K562 (cell line): ENCODE measurements at regions not wholly inside any gene's neighbourhood (a gene's known extent, or its start where the extent isn't known, plus 50 kb on each side); places are given as distances from the start of the nearest gene placed in this dataset.

Experiments used
- ATAC-seq: fragments of 200-7000 bp; cut with Tn5 transposase; 3 replicates; pipeline ENCODE4 v1.9.1; 2020; ENCODE audit warnings: moderate library complexity
- BruUV-seq: library from RNA; stranded (reverse); fragments of 400-500 nt; replicated peaks from 2 replicates; lab custom pipeline; 2021; lab: Mats Ljungman, UMichigan
- CTCF ChIA-PET: fragments of 300-600 bp; formaldehyde crosslinking; extraction: SDS; loops from one replicate; lab custom pipeline; 2021; ENCODE audit warnings: low intra/inter-chr PET ratio; lab: Yijun Ruan, JAX
- POLR2A ChIA-PET: fragments of 300-600, 350-650 bp; sonication (Branson Sonifier 250); formaldehyde crosslinking; extraction: SDS; loops from one replicate; lab custom pipeline; 2021; ENCODE audit warnings: antibody characterized with exemption, inconsistent platforms; lab: Yijun Ruan, JAX
- DNase-seq, 4 experiments: peaks; one replicate each; pipeline versions ENCODE4 v3.0.0 to v3.0.0-alpha.2; 2011 to 2018; ENCODE audit warnings: low spot score in 3 of 4, mixed read lengths in 3 of 4; ENCODE audit errors: extremely low read depth in 1 of 4
- FAIRE-seq: peaks from 2 replicates; lab custom pipeline; 2011; peaks lifted over from hg19 to GRCh38; lab: Jason Lieb, UNC
- H2AFZ ChIP-seq: 2 replicates; pipeline ENCODE4 v1.6.0; 2011; ENCODE audit warnings: low read depth, low read length, control low read depth, inconsistent platforms
- H3K27ac ChIP-seq: fragments of 200-600 bp; 3 replicates; pipeline ENCODE4 v1.8.0; 2011; ENCODE audit warnings: low read depth, mild to moderate bottlenecking, control low read depth, inconsistent platforms, low read length, moderate library complexity, mixed read lengths; ENCODE audit errors: extremely low read depth
- H3K27me3 ChIP-seq, 2 experiments: fragments of 300-600 bp in 1 of 2; 2 replicates in 1 of 2; 3 replicates in 1 of 2; pipeline versions ENCODE4 v1.6.0 to v1.8.0; 2011; ENCODE audit warnings: inconsistent platforms in 2 of 2, low read length in 2 of 2, mild to moderate bottlenecking in 1 of 2, mixed read lengths in 1 of 2, moderate library complexity in 1 of 2; ENCODE audit not compliant: control insufficient read depth in 2 of 2, insufficient read depth in 2 of 2
- H3K36me3 ChIP-seq: fragments of 300-600 bp; 3 replicates; pipeline ENCODE4 v1.8.0; 2011; ENCODE audit warnings: mild to moderate bottlenecking, low read length, inconsistent platforms; ENCODE audit not compliant: control insufficient read depth, insufficient read depth
- H3K4me1 ChIP-seq, 2 experiments: fragments of 200-600 bp in 1 of 2; replicated peaks in 1 of 2; 2 replicates in 1 of 2; 3 replicates in 1 of 2; pipeline versions ENCODE4 v1.5.1 to v1.8.0; 2011; ENCODE audit warnings: inconsistent platforms in 2 of 2, low read length in 2 of 2, mild to moderate bottlenecking in 1 of 2, mixed read lengths in 1 of 2, moderate library complexity in 1 of 2; ENCODE audit not compliant: control insufficient read depth in 2 of 2, insufficient read depth in 2 of 2
- H3K4me2 ChIP-seq: 2 replicates; pipeline ENCODE4 v1.6.1; 2011; ENCODE audit warnings: low read length, control low read depth, inconsistent platforms, mixed read lengths; ENCODE audit not compliant: insufficient read depth
- H3K4me3 ChIP-seq: fragments of 200-600 bp; sonication (generic), shearing (Covaris generic); 2 replicates; pipeline ENCODE4 v1.5.1; 2016; ENCODE audit warnings: control low read depth, inconsistent platforms
- H3K79me2 ChIP-seq: fragments of 200-600 bp; 3 replicates; pipeline ENCODE4 v1.8.0; 2011; ENCODE audit warnings: low read length, inconsistent platforms; ENCODE audit not compliant: control insufficient read depth, insufficient read depth
- H3K9ac ChIP-seq, 2 experiments: 2 replicates each; pipeline versions ENCODE4 v1.6.0 to v1.6.1; 2011; ENCODE audit warnings: low read depth in 2 of 2, low read length in 2 of 2, control low read depth in 1 of 2, inconsistent platforms in 1 of 2, mild to moderate bottlenecking in 1 of 2, mixed read lengths in 1 of 2; ENCODE audit not compliant: insufficient read depth in 1 of 2
- H3K9me1 ChIP-seq: one replicate; pipeline ENCODE4 v1.6.0; 2011; ENCODE audit warnings: inconsistent platforms, mild to moderate bottlenecking, low read length, moderate library complexity; ENCODE audit not compliant: control insufficient read depth, insufficient read depth
- H3K9me3 ChIP-seq: replicated peaks from 2 replicates; pipeline ENCODE4 v1.5.1; 2011; ENCODE audit warnings: low read depth, low read length, inconsistent platforms; ENCODE audit not compliant: control insufficient read depth, insufficient read depth
- H4K20me1 ChIP-seq: replicated peaks from 2 replicates; pipeline ENCODE4 v1.6.1; 2011; ENCODE audit warnings: low read length, inconsistent platforms, mixed read lengths; ENCODE audit not compliant: control insufficient read depth, insufficient read depth
- CBX8 ChIP-seq: fragments of 200-600 bp; sonication (generic); IDR thresholded peaks from 2 replicates; pipeline ENCODE4 v1.6.1; 2012; ENCODE audit warnings: borderline replicate concordance, mixed run types, low read depth, mild to moderate bottlenecking, moderate library complexity, mixed read lengths, low read length, control low read depth, inconsistent platforms; ENCODE audit not compliant: poor library complexity, severe bottlenecking; ENCODE audit errors: extremely low read depth
- HSF4 ChIP-seq: fragments of 250-450 bp; sonication (Bioruptor Pico); IDR thresholded peaks from 2 replicates; pipeline ENCODE4 v2.1.2; 2022; ENCODE audit warnings: mild to moderate bottlenecking, moderate library complexity, borderline replicate concordance
- LARP7 ChIP-seq: fragments of 450-650 bp; IDR thresholded peaks from 2 replicates; pipeline ENCODE4 v1.6.1; 2016
- MAFG ChIP-seq: fragments of 450-650 bp; conservative IDR thresholded peaks from 2 replicates; pipeline ENCODE4 v1.6.1; 2016; ENCODE audit warnings: missing genetic modification characterization, missing compliant biosample characterization
- NELFE ChIP-seq: IDR thresholded peaks from 2 replicates; pipeline ENCODE4 v1.6.1; 2011; ENCODE audit warnings: mild to moderate bottlenecking; ENCODE audit not compliant: insufficient read depth, insufficient read length
- PRPF4 ChIP-seq: fragments of 200-400 bp; formaldehyde crosslinking; IDR thresholded peaks from one replicate; pipeline ENCODE4 v1.6.1; 2017; ENCODE audit warnings: low read length, low read depth, mild to moderate bottlenecking; ENCODE audit not compliant: insufficient read depth, poor library complexity, severe bottlenecking
- RBM39 ChIP-seq: fragments of 200-400 bp; formaldehyde crosslinking; optimal IDR thresholded peaks from 2 replicates; pipeline ENCODE3; 2018; ENCODE audit warnings: low read depth, low read length
- SAFB ChIP-seq: fragments of 200-400 bp; formaldehyde crosslinking; IDR thresholded peaks from 2 replicates; pipeline ENCODE4 v1.6.1; 2017; ENCODE audit warnings: low read depth, low read length, borderline replicate concordance
- SMARCE1 ChIP-seq: fragments of 450-650 bp; IDR thresholded peaks from 2 replicates; pipeline ENCODE4 v1.7.1; 2016; ENCODE audit warnings: mild to moderate bottlenecking
- TAF15 ChIP-seq: fragments of 200-400 bp; formaldehyde crosslinking; IDR thresholded peaks from 2 replicates; pipeline ENCODE4 v1.6.1; 2017; ENCODE audit warnings: mild to moderate bottlenecking, low read depth, low read length, moderate library complexity
- TCF7L2 ChIP-seq: fragments of 150-350 bp; IDR thresholded peaks from 2 replicates; pipeline ENCODE4 v1.6.1; 2016; ENCODE audit warnings: low read depth, mild to moderate bottlenecking, low read length, moderate library complexity
- TEAD2 ChIP-seq: fragments of 450-650 bp; IDR thresholded peaks from 2 replicates; pipeline ENCODE4 v1.6.1; 2016; ENCODE audit warnings: missing genetic modification characterization, control low read depth, missing compliant biosample characterization
- WGBS: fragments of 100-300 bp; shearing (Covaris generic); methylation state at CpG from one replicate; pipeline ENCODE4 v1.1.6; 2016; ENCODE audit warnings: low coverage, mixed read lengths; ENCODE audit not compliant: insufficient coverage; ENCODE audit errors: missing lambda C conversion rate; 5-methylcytosine and 5-hydroxymethylcytosine counted together
- in situ Hi-C: fragments of 300-500 bp; cut with MboI; formaldehyde crosslinking; loops from 4 replicates; pipeline ENCODE4 v1.15.0; 2018; ENCODE audit warnings: inconsistent platforms, mixed read lengths
- intact Hi-C: fragments of 100-400 bp; cut with micrococcal nuclease; formaldehyde crosslinking; loops from 2 replicates; pipeline ENCODE4 v1.14.2; 2022
- TF ChIP-seq, protein P1 (sequence below), 3 experiments: IDR thresholded peaks in 2 of 3; conservative IDR thresholded peaks in 1 of 3; 2 replicates each; pipeline ENCODE4 v1.5.1; 2011 to 2012; ENCODE audit warnings: low read length in 3 of 3, mild to moderate bottlenecking in 3 of 3, control low read depth in 2 of 3, improper control_type of control experiment in 1 of 3, inconsistent platforms in 1 of 3, low read depth in 1 of 3, mixed read lengths in 1 of 3, moderate library complexity in 1 of 3; ENCODE audit not compliant: insufficient read depth in 2 of 3

DNA sequence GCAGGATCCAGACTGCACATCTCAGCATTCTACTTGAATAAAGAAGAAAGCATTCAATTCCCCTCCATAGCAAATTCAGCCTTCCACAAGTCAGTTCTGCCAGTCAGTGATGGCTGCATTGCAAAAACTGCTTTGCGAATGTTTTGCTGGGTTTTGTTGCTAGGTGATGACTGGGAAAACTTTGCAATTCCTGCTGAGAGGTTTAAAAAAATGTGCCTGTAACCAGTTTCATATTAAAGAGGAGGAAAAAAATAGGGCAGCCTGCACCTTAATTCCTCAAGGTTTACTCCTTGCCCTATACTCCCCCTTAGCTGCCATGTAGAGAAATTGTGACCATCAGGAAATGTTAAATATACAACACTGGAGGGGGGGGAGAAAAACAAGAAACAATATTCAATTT lies 225.6 kb upstream of the ATP11B start:
- Histone ChIP-seq H3K9me1 (no peaks in the 10 kb centered on the region), H3K79me2 (no peaks in the 10 kb centered on the region), H3K36me3 (no peaks in the 10 kb centered on the region), H3K4me3 (no peak overlapping the region), H3K9me3 (no peaks in the 10 kb centered on the region), H3K4me2 (no peak overlapping the region), H3K27me3 (no peaks in the 10 kb centered on the region; a peak in 1 of 5 replicates), H3K27ac (no peak overlapping the region), H2AFZ (no peak overlapping the region), H4K20me1 (no peaks in the 10 kb centered on the region), H3K9ac (no peak overlapping the region), H3K4me1 (no peaks in the 10 kb centered on the region)
- 7% methylated on average over 1 of the region's 1 CpG for WGBS
- in situ Hi-C loops (no loop called here), intact Hi-C loops (no loop called here)
- DNase-seq: no peak
- no peak for FAIRE-seq
- CTCF ChIA-PET: no interaction called here
- BruUV-seq: no TSS peak
- ATAC-seq: no peak
- POLR2A ChIA-PET: no interaction called here
- no peak for TF ChIP-seq SAFB
- TF ChIP-seq, protein P1, sequence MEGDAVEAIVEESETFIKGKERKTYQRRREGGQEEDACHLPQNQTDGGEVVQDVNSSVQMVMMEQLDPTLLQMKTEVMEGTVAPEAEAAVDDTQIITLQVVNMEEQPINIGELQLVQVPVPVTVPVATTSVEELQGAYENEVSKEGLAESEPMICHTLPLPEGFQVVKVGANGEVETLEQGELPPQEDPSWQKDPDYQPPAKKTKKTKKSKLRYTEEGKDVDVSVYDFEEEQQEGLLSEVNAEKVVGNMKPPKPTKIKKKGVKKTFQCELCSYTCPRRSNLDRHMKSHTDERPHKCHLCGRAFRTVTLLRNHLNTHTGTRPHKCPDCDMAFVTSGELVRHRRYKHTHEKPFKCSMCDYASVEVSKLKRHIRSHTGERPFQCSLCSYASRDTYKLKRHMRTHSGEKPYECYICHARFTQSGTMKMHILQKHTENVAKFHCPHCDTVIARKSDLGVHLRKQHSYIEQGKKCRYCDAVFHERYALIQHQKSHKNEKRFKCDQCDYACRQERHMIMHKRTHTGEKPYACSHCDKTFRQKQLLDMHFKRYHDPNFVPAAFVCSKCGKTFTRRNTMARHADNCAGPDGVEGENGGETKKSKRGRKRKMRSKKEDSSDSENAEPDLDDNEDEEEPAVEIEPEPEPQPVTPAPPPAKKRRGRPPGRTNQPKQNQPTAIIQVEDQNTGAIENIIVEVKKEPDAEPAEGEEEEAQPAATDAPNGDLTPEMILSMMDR (IDR thresholded peaks at IDR 0.05 in 2 of 3, conservative IDR thresholded peaks at IDR 0.05 in 1 of 3; ENCODE audit: insufficient read depth in 2 of 3, low read depth in 1 of 3, low read length in 3 of 3): peak in 1 of 3 experiments; percentile 30; a peak in 2 of 6 replicates

DNA sequence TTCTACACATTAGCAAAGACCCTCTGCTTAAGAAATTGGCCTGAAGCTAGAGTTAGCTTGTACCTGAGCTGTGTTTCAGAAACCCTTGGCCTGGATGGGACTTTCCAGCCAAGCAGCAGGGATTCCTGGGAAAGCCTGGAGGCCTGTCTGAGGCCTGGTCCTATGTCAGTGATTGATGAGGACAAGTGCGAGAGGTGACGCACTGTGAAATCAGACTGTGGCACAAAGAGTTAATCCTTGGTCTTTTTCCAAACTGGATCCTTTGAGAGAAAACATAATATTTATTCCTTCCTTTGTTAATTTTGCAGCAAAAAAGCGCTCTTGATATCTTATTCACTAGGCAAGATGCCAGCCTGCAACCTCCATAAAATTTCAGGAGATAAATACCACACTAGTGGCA lies 225.0 kb upstream of the ATP11B start:
- intact Hi-C loops: no loop called here
- H3K79me2 ChIP-seq: no peaks in the 10 kb centered on the region
- no peak for TF ChIP-seq TEAD2 (tag)
- no peak for TF ChIP-seq NELFE
- TF ChIP-seq LARP7: no peak
- TF ChIP-seq SMARCE1: no peak
- no peak for TF ChIP-seq RBM39
- TF ChIP-seq HSF4: no peak
- no peak for TF ChIP-seq PRPF4
- TF ChIP-seq MAFG (tag): no peak
- TF ChIP-seq CBX8: no peak
- TF ChIP-seq TCF7L2: no peak
- no peak for TF ChIP-seq TAF15
- TF ChIP-seq, all 486 proteins: peak for 0
- H3K9ac ChIP-seq: no peak overlapping the region
- no peaks in the 10 kb centered on the region for H4K20me1 ChIP-seq
- no peak overlapping the region for H3K4me3 ChIP-seq
- no peak overlapping the region for H3K27ac ChIP-seq
- DNase-seq: no peak
- no peaks in the 10 kb centered on the region for H3K4me1 ChIP-seq
- no peak for ATAC-seq
- no peaks in the 10 kb centered on the region for H3K9me3 ChIP-seq
- H3K27me3 ChIP-seq: no peaks in the 10 kb centered on the region; a peak in 1 of 5 replicates
- H3K4me2 ChIP-seq: no peak overlapping the region
- ChIA-PET CTCF (no interaction called here), POLR2A (no interaction called here)
- H2AFZ ChIP-seq: no peak overlapping the region
- WGBS: 4% methylated on average over 3 of the region's 3 CpGs
- no TSS peak for BruUV-seq
- no peak for FAIRE-seq
- no peaks in the 10 kb centered on the region for H3K9me1 ChIP-seq
- H3K36me3 ChIP-seq: no peaks in the 10 kb centered on the region
- in situ Hi-C loops: no loop called here
